ENCODE measurements at regions not wholly inside any gene's neighbourhood (a gene's known extent, or its start where the extent isn't known, plus 50 kb on each side); places are given as distances from the start of the nearest gene placed in this dataset.

- DNase-seq (ENCODE audit: low read depth in 2 of 2), result no peak
Observed at GRCh38 chr12:11568155-11568761, 81.2 kb upstream of the ETV6 start.

- DNase-seq (ENCODE audit: low read depth in 2 of 2), result no peak
Observed at GRCh38 chr12:11568762-11569478, 80.6 kb upstream of the ETV6 start.

GRCh38 chr12:11569716-11570115 is 79.8 kb upstream of the ETV6 start:
- DNase-seq (ENCODE audit: low read depth in 2 of 2), result no peak

- DNase-seq (ENCODE audit: low read depth in 2 of 2), result no peak
Observed at GRCh38 chr12:11573880-11574279, 75.6 kb upstream of the ETV6 start.

GRCh38 chr12:11576104-11576503 is 73.4 kb upstream of the ETV6 start:
- no peak for DNase-seq (ENCODE audit: low read depth in 2 of 2)

GRCh38 chr12:11577658-11578260 is 71.7 kb upstream of the ETV6 start:
- DNase-seq (ENCODE audit: low read depth in 2 of 2), result no peak

GRCh38 chr12:11578461-11578993 is 70.9 kb upstream of the ETV6 start:
- no peak for DNase-seq (ENCODE audit: low read depth in 2 of 2)

- DNase-seq (ENCODE audit: low read depth in 2 of 2), result no peak
Observed at GRCh38 chr12:11580125-11580751, 69.2 kb upstream of the ETV6 start.

GRCh38 chr12:11581179-11581755 is 68.2 kb upstream of the ETV6 start:
- peak; percentile 2 to 30 for DNase-seq (ENCODE audit: low read depth in 2 of 2)

- no peak for DNase-seq (ENCODE audit: low read depth in 2 of 2)
Observed at GRCh38 chr12:11584221-11584855, 65.1 kb upstream of the ETV6 start.

GRCh38 chr12:11592484-11592883 is 57.0 kb upstream of the ETV6 start:
- no peak for DNase-seq (ENCODE audit: low read depth in 2 of 2)

GRCh38 chr12:11593013-11593412 is 56.5 kb upstream of the ETV6 start:
- no peak for DNase-seq (ENCODE audit: low read depth in 2 of 2)

- no peak for DNase-seq (ENCODE audit: low read depth in 2 of 2)
Observed at GRCh38 chr12:11595080-11595479, 54.4 kb upstream of the ETV6 start.

- no peak for DNase-seq (ENCODE audit: low read depth in 2 of 2)
Observed at GRCh38 chr12:11596141-11596540, 53.3 kb upstream of the ETV6 start.

- DNase-seq (ENCODE audit: low read depth in 2 of 2), result no peak
Observed at GRCh38 chr12:11598900-11599299, 50.6 kb upstream of the ETV6 start.

Data from stimulated activated CD8-positive, alpha-beta memory T cell treated with anti-CD3 and anti-CD28 coated beads, Interleukin-15, amount 100 ng/mL, for 4 hours (primary cell).